ENCODE measurements at regions not wholly inside any gene's neighbourhood (a gene's known extent, or its start where the extent isn't known, plus 50 kb on each side); places are given as distances from the start of the nearest gene placed in this dataset.

GRCh38 chr2:241924069-241924908 is 54.8 kb downstream of the RTP5 start:
- no peak for DNase-seq (ENCODE audit: low read depth)

- no peak for DNase-seq (ENCODE audit: low read depth)
These were observed 55.4 kb downstream of the RTP5 start for GRCh38 chr2:241924909-241925250.

GRCh38 chr2:241925277-241925676 is 55.7 kb downstream of the RTP5 start:
- no peak for DNase-seq (ENCODE audit: low read depth)

- DNase-seq (ENCODE audit: low read depth): no peak
These were observed 56.4 kb downstream of the RTP5 start for GRCh38 chr2:241925821-241926441.

- no peak for DNase-seq (ENCODE audit: low read depth)
These were observed 57.2 kb downstream of the RTP5 start for GRCh38 chr2:241926541-241927311.

- no peak for DNase-seq (ENCODE audit: low read depth)
These were observed 60.3 kb downstream of the RTP5 start for GRCh38 chr2:241929551-241930490.

- no peak for DNase-seq (ENCODE audit: low read depth)
These were observed 61.8 kb downstream of the RTP5 start for GRCh38 chr2:241931084-241931975.

GRCh38 chr2:241931976-241932898 is 62.7 kb downstream of the RTP5 start:
- no peak for DNase-seq (ENCODE audit: low read depth)

GRCh38 chr2:241932899-241933178 is 63.3 kb downstream of the RTP5 start:
- DNase-seq (ENCODE audit: low read depth): no peak

- no peak for DNase-seq (ENCODE audit: low read depth)
These were observed 63.8 kb downstream of the RTP5 start for GRCh38 chr2:241933179-241933911.

GRCh38 chr2:241935314-241935713 is 65.8 kb downstream of the RTP5 start:
- no peak for DNase-seq (ENCODE audit: low read depth)

- DNase-seq (ENCODE audit: low read depth): no peak
These were observed 66.2 kb downstream of the RTP5 start for GRCh38 chr2:241935774-241936173.

- DNase-seq (ENCODE audit: low read depth): no peak
These were observed 67.1 kb downstream of the RTP5 start for GRCh38 chr2:241936457-241937133.

- no peak for DNase-seq (ENCODE audit: low read depth)
These were observed 67.8 kb downstream of the RTP5 start for GRCh38 chr2:241937297-241937696.

GRCh38 chr2:241939541-241939940 is 70.0 kb downstream of the RTP5 start:
- DNase-seq (ENCODE audit: low read depth): no peak

GRCh38 chr2:241940329-241940728 is 70.8 kb downstream of the RTP5 start:
- no peak for DNase-seq (ENCODE audit: low read depth)

GRCh38 chr2:241941691-241942301 is 72.3 kb downstream of the RTP5 start:
- DNase-seq (ENCODE audit: low read depth): no peak
